Parathyroid adenoma (tissue), 2 donors: ENCODE measurements at regions not wholly inside any gene's neighbourhood (a gene's known extent, or its start where the extent isn't known, plus 50 kb on each side); places are given as distances from the start of the nearest gene placed in this dataset.

Experiments used
- H2AFZ ChIP-seq: fragments of 300-600 bp; sonication (generic); one replicate; pipeline ENCODE4 v1.7.0; 2017; ENCODE audit warnings: antibody characterized with exemption, mild to moderate bottlenecking
- H3K27ac ChIP-seq: fragments of 300-600 bp; sonication (generic); one replicate; pipeline ENCODE4 v1.7.0; 2017
- H3K27me3 ChIP-seq: fragments of 300-600 bp; sonication (generic); one replicate; pipeline ENCODE4 v1.7.0; 2017; ENCODE audit warnings: low read length; ENCODE audit not compliant: control insufficient read depth, insufficient read depth
- H3K36me3 ChIP-seq: fragments of 300-600 bp; sonication (generic); one replicate; pipeline ENCODE4 v1.7.0; 2017; ENCODE audit warnings: low read length; ENCODE audit not compliant: control insufficient read depth, insufficient read depth
- H3K4me1 ChIP-seq: fragments of 300-600 bp; sonication (generic); one replicate; pipeline ENCODE4 v1.7.0; 2017; ENCODE audit warnings: control low read depth
- H3K4me2 ChIP-seq: fragments of 300-600 bp; sonication (generic); one replicate; pipeline ENCODE4 v1.7.0; 2017; ENCODE audit warnings: low read length
- H3K4me3 ChIP-seq: fragments of 300-600 bp; sonication (generic); one replicate; pipeline ENCODE4 v1.7.0; 2017; ENCODE audit warnings: low read depth, low read length
- H3K79me2 ChIP-seq: fragments of 300-600 bp; sonication (generic); one replicate; pipeline ENCODE4 v1.7.0; 2017; ENCODE audit warnings: control low read depth
- H3K9ac ChIP-seq: fragments of 300-600 bp; sonication (generic); one replicate; pipeline ENCODE4 v1.7.0; 2017; ENCODE audit warnings: mild to moderate bottlenecking
- H3K9me3 ChIP-seq: fragments of 300-600 bp; sonication (generic); one replicate; pipeline ENCODE4 v1.7.0; 2017; ENCODE audit warnings: low read length; ENCODE audit not compliant: control insufficient read depth
- CTCF ChIP-seq: fragments of 300-600 bp; sonication (generic); IDR thresholded peaks from one replicate; pipeline ENCODE4 v1.7.0; 2017; ENCODE audit warnings: antibody characterized with exemption, mild to moderate bottlenecking
- donor health status: primary hyperparathyroidism.

- Histone ChIP-seq H3K4me3 (no peak overlapping the region), H3K27me3 (no peaks in the 10 kb centered on the region), H3K9ac (no peak overlapping the region), H3K9me3 (no peaks in the 10 kb centered on the region), H3K4me1 (no peaks in the 10 kb centered on the region), H3K4me2 (no peak overlapping the region), H3K36me3 (no peaks in the 10 kb centered on the region), H2AFZ (no peak overlapping the region), H3K79me2 (no peaks in the 10 kb centered on the region), H3K27ac (no peak overlapping the region)
- TF ChIP-seq CTCF = no peak
These were observed 1461.7 kb upstream of the ALCAM start for GRCh38 chr3:103904991-103905390.

- Histone ChIP-seq H3K27me3 (no peaks in the 10 kb centered on the region), H3K9ac (no peak overlapping the region), H3K4me1 (no peaks in the 10 kb centered on the region), H3K36me3 (no peaks in the 10 kb centered on the region), H2AFZ (no peak overlapping the region), H3K4me3 (no peak overlapping the region), H3K79me2 (no peaks in the 10 kb centered on the region), H3K4me2 (no peak overlapping the region), H3K27ac (no peak overlapping the region), H3K9me3 (no peaks in the 10 kb centered on the region)
- TF ChIP-seq CTCF = no peak
These were observed 1460.4 kb upstream of the ALCAM start for GRCh38 chr3:103906304-103906703.

GRCh38 chr3:103906808-103907207 lies 1459.9 kb upstream of the ALCAM start:
- Histone ChIP-seq H3K9ac (no peak overlapping the region), H3K4me1 (no peaks in the 10 kb centered on the region), H3K79me2 (no peaks in the 10 kb centered on the region), H2AFZ (no peak overlapping the region), H3K27ac (no peak overlapping the region), H3K4me2 (no peak overlapping the region), H3K36me3 (no peaks in the 10 kb centered on the region), H3K4me3 (no peak overlapping the region), H3K27me3 (no peaks in the 10 kb centered on the region), H3K9me3 (no peaks in the 10 kb centered on the region)
- TF ChIP-seq CTCF = no peak

- H3K36me3 ChIP-seq = no peaks in the 10 kb centered on the region
- H3K4me3 ChIP-seq = no peak overlapping the region
- no peaks in the 10 kb centered on the region for H3K9me3 ChIP-seq
These were observed 1459.1 kb upstream of the ALCAM start for GRCh38 chr3:103907567-103907966.

More at GRCh38 chr3:103907567-103907966, 1459.1 kb upstream of the ALCAM start:
- H2AFZ ChIP-seq = no peak overlapping the region
- H3K4me1 ChIP-seq = no peaks in the 10 kb centered on the region
- no peak overlapping the region for H3K27ac ChIP-seq
- H3K4me2 ChIP-seq = no peak overlapping the region
- TF ChIP-seq CTCF = no peak
- no peaks in the 10 kb centered on the region for H3K79me2 ChIP-seq
- no peaks in the 10 kb centered on the region for H3K27me3 ChIP-seq
- H3K9ac ChIP-seq = no peak overlapping the region
